Heart left ventricle (tissue), 13 donors: ENCODE measurements at regions not wholly inside any gene's neighbourhood (a gene's known extent, or its start where the extent isn't known, plus 50 kb on each side); places are given as distances from the start of the nearest gene placed in this dataset.

Experiments
- CTCF ChIP-seq, 12 donors: fragments of 200-600 bp; sonication (generic) in 4 of 12; IDR thresholded peaks; one replicate each; pipeline versions ENCODE4 v1.5.0 to v1.8.0; 2018 to 2022; ENCODE audit warnings: antibody characterized with exemption in 12 of 12, mild to moderate bottlenecking in 5 of 12
- POLR2A ChIP-seq, 2 donors: fragments of 450-650 bp; IDR thresholded peaks; one replicate each; pipeline ENCODE4 v1.6.1; 2017; ENCODE audit warnings: antibody characterized with exemption in 2 of 2, mild to moderate bottlenecking in 2 of 2, moderate library complexity in 2 of 2
- donor health status: ischemic (EF 13 %, LVEDD 7.1; RV severe dilation, severe dysfunction).
- donor health status: DM: no; HTN: yes; CAD: no.
- donor health status: DM: no; HTN: no; CAD: no.
- donor health status: ischemic (EF 25% LVEDD 6.9; RV normal size, moderate dysfunction).
- donor health status: ischemic (EF 25% LVEDD 5.7; RV mildly dilated, moderate dysfunction).
- donor health status: ischemic (EF 35%, LVEDD 5.7; RV mildly dilated, moderate dysfunction).
- donor health status: nonischemic (EF 11% LVEDD 7.7; RV severe dilation, severe dysfunction).
- donor health status: DM: yes; HTN: yes; CAD: no.
- donor health status: PGD.
- donor health status: ischemic (EF 29% LVEDD 5.4; RV normal size, mild dysfunction).
- donor health status: nonischemic (EF 23%, LVEDD 6.1; RV moderate dilation, normal function).

GRCh38 chr6:15781890-15782289 lies 119.1 kb upstream of the DTNBP1 start:
- TF ChIP-seq CTCF (IDR thresholded peaks at IDR 0.05) = no peak
- TF ChIP-seq POLR2A (IDR thresholded peaks at IDR 0.05) = no peak
